GM03348 (cell line): ENCODE measurements at regions not wholly inside any gene's neighbourhood (a gene's known extent, or its start where the extent isn't known, plus 50 kb on each side); places are given as distances from the start of the nearest gene placed in this dataset.
"Not testable (repeated sequence)": the region's sequence is repeated elsewhere in the genome, so short reads cannot be mapped to it uniquely, and the experiment has no call there.

ENCODE experiments used
- DNase-seq: peaks from one replicate; pipeline ENCODE4 v3.0.0; 2012; ENCODE audit warnings: low spot score

DNA sequence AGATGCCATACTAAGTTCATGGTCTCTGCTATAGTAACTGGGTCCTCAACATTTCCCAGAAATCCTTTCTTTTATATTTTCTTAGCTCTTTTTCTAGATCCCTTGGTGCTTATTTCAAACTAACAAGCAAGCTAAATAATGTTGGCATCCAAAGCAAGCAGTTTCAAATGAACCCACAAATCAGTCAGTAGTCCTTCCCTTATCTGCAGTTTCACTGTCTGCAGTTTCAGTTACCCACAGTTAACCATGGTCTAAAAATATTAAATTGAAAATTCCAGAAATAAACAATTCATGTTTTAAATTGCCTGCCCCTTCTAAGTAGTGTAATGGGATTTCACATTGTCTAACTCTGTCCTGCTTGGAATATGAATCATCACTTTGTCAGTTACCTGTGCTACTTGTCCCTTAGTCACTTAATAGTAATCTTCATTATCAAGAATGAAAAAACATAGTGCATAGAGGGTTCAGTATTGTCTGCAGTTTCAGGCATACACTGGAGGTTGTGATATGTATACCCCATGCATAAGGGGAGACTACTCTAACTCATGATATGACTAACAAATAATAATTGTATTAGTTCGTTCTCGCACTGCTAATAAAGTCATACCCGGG lies 633.7 kb downstream of the MECOM start:
- DNase-seq, result no peak

DNA sequence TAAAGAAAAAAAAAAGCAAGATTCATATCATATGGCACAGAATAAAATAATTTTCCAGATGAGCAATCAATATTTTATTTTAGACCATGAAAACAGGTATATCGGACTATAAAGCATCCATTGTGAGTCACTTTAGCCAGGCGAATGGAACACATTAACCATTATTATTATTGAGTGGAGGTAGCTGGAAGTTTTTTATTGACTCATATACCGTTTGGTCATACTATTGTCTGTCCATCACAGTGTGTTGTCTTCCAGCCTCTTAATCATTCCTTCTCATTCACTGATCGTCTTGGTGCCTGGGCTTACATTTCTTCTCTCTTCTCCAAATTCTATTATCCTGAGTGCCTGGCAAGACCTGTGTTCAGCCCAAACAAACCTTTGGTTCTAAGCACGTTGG lies 634.8 kb downstream of the MECOM start:
- no peak for DNase-seq

DNA sequence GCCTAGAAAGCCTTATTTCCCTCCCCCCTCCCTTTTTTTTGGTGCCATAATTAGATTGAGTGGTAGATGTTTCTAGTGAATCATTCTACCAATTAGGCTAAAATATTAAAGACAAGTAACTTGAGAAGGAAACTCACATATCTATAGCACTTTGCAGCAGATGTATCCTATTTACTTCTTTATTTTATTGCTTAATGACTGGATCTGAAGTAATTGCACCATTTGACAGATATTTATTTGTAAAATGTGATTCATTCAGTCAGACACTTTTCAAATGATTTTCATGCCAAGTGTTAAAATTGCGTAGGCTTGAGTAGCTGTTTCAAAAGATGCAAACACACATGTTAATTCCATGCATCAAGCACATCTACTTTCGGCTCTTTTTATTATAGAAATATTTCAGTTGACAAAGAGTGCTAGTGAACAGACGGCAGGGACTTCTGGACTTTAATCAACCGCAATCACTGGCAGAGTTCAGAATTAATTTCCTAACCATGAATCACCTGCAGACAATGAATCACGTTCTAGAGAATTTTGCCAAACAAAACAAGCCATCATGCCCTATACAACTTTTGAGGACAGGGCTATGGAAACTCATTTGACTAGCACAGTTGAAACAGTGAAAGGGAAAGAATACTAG lies 636.8 kb downstream of the MECOM start:
- DNase-seq, result peak; percentile 41

DNA sequence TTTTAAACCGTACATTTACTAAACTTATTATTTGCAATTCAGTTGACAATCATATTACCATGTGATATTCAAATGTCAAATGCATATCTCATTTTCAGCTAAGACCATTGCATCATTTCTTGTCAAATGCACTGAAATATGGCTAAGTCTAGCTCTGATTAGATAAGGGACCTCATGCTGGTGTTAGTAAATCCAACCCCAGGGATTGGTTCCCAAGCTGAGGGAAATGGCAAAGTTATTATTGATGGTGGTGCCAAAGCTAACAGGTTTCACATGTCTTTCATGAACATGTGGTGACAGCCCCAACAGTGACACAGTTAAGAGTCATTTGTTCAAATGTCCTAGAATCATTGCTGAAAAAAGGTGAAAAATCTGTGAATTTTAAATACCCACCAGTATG lies 641.1 kb downstream of the MECOM start:
- DNase-seq, result no peak

DNA sequence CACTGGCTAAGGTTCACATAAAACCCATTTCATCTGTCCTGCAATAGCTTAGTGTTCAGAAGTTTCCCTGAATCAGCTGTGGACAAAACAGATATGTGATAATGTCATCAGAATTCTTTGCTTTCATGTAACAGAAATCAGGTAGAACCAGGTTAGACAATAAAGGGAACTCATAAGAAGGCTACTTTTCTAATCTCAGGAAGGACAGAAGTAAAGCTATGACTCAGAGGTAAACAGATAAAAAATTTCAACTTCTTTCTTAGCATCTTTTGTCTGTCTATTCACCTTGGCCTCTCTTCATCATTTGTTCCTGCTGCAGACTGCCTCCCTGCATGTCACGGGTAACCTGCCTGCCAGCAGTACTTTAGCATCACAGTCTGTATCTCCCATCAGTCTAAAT lies 643.1 kb downstream of the MECOM start:
- DNase-seq, result no peak

DNA sequence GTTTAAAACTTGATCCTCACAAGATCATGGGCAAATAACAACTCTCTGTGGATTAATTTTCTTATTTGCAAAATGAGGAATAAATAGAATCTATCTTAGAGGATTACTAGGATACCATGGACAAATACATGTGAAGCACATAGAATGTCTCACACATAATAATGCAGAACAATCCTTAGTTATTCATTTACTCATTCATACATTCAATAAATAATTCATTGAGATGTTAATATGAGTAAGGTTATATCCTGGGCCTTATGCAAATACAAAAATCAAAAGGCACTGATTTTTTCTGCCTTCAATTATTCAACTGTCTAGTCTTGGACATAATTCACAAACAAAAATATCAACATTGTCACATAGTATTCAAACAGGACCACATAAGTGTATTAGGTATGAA lies 654.1 kb downstream of the MECOM start:
- no peak for DNase-seq

DNA sequence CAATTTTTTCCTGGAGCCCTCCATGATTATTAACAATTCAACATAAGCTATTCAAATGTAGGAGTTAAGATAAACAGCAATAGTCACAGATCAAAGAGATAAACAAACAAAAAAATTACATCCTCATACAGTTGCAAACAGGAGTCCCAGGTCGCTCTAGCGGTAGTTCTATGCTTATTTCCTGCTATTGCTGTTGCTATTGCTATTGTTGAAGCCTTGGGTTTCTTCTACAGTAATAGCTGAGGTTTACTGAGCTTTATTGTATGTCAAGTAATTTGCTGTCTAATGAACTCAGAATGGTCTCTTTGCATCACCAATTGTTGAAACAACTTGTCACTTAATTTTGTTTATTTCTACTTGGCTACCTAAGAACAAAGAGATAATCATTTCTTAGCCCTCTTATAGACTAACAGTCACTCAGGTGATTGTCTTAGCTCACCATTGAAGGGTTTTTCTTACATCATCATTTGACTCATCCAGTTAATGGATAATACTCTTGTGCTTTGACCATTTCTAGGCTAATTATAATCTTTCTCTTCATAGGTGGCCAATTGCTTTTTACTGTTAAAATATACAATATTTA lies 654.6 kb downstream of the MECOM start:
- DNase-seq, result no peak

DNA sequence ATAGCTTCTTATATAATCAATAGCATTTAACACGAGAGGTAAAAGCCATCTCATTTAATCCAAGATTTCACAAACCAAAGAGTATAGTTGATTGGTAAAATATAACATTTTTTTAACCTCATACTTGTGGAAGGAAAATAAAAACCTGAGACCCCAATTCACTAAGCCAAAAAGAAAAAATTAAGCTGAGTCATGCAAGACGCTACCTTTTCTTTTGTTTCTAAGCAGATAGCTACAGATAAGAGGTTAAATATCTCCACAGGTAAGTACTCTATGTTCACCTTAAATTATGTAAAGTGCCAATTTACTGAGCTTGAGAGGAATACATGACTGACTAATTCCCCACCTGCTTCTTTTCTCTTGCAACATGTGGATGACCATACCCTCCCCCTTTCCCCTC lies 656.4 kb downstream of the MECOM start:
- no peak for DNase-seq

DNA sequence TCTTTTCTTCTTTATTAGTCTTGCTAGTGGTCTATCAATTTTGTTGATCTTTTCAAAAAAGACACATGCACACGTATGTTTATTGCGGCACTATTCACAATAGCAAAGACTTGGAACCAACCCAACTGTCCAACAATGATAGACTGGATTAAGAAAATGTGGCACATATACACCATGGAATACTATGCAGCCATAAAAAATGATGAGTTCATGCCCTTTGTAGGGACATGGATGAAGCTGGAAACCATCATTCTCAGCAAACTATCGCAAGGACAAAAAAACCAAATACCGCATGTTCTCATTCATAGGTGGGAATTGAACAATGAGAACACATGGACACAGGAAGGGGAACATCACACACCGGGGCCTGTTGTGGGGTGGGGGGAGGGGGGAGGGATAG lies 657.1 kb downstream of the MECOM start:
- not testable (repeated sequence) for DNase-seq

DNA sequence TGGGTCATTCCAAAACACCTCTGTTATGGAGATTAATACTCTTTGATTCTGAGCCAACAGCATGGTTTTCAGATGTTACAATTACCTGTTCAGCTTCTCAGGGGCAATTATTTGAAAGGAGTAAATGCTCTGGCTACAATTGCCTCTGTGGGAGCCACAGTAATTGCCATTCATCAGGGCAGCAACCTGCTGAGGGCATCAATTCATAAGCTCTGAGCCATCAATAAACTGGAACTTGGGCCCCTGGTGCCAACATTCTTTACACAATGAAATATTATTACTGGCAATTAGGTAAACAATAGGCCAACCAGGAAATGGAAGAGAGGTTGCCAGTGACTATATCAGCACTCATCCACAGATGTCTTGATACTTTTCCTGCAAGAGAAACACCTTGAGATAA lies 660.8 kb downstream of the MECOM start:
- DNase-seq, result no peak

DNA sequence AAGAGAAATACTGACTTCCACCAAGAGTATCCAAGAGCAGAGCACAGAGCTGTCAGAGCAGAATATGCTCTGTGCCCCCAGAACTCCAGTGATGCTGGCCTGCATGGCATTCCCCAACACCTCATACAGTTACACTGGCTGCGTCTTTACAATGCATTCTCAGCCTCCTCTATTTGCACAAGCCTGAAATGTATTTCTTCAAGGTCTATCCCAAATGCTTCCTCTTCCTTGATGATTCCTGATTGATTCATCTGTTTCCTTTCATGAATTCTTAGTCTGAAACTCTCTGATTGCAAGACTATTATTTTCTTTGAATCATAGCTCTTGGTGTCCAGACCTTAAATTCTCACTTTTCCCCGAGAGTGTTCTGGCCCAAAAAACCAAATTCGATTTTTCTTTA lies 664.7 kb downstream of the MECOM start:
- no peak for DNase-seq

DNA sequence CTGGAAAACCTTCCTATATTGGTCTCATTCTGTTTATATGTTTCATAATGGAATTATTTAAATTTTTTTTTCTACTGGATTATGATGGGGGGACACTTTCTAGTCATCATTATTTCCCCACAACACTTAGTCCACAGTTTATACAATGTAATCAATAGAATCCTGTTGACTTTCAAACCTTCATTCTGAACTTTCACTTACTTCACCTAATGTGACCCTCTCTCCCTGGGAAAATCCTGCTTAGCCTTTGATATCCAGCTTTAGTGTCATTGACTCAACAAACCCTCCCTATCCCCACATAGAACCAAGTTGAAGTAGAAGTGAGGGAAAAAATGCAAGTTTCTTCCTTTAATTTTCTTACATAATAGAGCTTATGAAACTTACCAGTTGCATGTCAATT lies 666.0 kb downstream of the MECOM start:
- DNase-seq, result no peak

DNA sequence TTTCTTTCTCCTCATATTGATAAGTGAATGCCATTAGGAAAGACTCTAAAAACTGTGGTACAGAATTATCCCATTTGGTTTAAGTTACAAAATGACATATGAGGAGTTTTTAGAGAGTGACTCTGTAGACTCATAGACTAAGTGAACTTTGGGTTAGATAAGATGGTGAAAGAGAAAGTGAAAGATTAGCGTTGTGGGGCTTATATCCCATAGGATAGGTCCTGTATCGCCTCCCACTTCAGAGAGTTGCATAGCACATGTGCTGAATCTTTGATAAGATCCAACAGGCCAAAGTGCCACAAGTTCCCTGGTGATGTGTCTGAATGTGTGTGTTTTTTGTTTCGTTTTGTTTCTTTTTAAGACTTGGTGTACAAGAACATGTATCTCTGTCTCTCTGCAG lies 666.9 kb downstream of the MECOM start:
- DNase-seq, result no peak

DNA sequence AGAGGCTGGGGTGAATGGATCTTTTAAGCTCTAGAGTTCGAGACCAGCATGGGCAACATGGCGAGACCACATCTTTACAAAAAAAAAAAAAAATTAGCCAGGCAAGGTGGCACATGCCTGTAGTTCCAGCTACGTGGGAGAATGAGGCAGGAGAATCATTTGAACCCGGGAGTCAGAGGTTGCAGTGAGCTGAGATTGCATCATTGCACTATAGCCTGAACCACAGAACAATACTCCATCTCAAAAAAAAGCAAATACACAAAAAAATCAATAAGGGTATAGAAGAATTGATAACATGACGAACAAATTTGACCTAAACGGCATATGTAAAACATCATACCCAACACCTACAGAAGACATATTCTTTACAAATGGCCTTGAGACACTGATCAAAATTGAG lies 668.4 kb downstream of the MECOM start:
- no peak for DNase-seq

DNA sequence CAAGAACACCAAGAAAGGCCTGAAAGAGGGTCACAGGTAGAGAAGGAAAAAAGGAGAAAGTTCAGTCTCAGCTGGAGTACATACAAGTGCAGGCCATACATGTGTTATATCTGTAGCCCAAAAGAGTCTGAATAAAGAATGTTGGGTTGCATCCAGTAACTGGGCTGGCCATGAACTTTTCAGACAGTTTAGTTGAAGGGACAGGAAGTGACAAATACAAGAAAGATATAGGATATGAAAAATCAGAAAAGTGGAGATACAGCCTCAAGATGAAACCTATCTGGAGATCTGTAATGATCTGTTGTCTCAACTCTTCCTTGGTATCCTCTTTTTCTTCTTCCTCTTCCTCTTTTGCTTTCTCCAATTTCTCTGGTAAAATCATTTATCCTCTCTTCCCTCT lies 671.7 kb downstream of the MECOM start:
- DNase-seq, result no peak

DNA sequence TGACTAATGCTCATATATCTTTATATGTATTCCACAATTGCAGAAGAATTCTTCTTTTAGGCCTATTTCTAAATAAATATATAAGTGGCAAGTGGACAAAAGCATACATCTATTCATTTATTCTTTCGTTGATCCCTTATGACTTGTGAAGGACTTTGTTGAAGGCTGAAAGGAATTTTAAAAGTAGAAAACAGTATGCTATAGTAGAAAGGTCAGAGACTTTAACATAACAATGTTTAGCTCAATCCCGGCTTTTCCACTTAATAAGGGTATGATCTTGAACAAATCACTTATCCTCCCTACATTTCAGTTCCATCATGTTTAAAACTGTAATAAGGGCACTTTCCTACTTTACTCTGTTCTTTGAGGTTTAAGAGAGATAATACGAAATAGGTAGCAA lies 672.9 kb downstream of the MECOM start:
- no peak for DNase-seq

DNA sequence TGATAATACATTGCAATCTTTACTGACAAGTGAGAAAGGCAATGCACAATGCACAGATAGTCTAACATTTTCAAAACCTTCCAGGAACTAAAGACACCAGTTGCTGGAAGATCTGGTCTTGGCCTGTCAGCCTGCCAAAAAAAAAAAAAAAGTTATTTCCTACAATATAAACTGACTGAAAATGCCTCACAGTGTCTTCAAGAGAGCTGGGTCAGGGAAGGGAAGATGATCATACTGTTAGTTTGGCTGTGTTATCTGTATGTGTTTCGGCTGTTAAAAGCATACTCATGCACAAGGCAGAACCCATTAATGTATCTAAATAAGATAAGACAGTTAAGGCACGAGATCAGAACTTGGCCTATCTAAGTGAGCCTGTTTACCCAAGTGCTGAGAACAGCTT lies 673.4 kb downstream of the MECOM start:
- DNase-seq, result no peak

DNA sequence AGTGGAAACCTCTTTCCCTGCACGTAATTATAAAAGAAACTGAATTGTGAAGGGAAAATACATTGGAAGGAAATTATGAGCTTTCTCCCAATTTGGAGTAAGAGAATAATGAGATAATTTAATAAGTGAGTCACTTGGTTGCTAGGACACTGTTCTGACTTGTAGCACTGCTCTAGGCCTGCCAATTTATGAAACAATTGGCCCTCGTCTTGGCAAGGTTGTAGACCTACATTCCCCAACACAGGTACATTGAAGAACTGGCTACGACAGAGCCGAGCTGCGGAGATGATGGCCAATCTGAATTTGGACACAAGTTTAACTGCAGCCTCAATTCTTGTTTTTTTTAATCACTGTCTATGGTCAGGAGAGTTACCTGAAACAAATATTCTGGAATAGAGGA lies 674.1 kb downstream of the MECOM start:
- no peak for DNase-seq

DNA sequence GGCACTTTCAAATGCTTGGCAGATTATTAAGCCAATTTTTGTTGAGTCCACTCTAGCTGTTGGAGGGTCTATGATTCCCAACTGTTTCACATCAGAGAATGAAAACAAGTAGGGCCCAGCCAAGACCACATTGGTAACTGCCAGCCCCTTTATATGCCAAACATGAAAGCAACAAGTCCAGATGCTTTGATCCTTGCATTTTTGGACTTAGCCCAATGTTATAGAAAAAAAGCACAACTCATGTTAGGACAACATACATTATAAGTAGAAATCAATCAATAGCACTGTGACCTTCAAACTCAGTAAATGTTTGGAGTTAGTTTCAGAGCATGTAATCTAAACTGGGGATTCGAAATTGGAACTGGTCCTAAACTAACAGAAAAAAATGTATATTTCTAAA lies 674.7 kb downstream of the MECOM start:
- no peak for DNase-seq

DNA sequence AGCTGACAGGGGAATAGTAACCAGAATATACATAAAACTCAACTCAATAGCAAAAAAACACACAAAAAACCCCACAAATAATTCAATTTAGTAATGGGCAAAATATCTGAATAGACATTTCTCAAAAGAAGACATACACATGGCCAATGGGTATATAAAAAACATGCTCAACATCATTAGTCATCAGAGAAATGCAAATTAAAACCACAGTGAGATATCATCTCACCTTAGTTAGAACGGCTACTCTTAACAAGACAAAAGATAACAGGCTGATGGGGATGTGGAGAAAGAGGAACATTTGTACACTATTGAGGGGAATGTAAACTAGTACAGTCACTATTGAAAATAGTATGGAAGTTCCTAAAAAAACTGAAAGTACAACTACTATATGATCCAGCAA lies 678.6 kb downstream of the MECOM start:
- DNase-seq, result no peak

DNA sequence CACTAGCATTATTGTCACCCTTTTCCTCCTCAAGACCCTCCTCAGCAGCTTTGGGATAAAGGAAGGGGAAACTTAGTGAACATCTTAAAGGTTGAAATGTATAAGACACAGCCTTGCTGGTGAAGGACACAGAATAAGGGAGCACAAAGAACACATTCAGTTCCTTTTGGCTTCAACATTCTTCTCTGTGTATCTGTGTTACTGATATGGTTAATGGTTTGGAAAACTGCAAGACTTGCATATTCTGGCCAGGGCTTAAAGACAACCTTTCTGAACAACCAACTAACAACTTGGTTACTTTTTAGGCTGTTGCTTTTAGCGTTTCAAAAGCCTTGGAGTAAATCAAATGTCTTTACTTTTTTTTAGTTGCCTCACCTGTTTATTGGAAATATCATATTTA lies 680.5 kb downstream of the MECOM start:
- DNase-seq, result no peak

DNA sequence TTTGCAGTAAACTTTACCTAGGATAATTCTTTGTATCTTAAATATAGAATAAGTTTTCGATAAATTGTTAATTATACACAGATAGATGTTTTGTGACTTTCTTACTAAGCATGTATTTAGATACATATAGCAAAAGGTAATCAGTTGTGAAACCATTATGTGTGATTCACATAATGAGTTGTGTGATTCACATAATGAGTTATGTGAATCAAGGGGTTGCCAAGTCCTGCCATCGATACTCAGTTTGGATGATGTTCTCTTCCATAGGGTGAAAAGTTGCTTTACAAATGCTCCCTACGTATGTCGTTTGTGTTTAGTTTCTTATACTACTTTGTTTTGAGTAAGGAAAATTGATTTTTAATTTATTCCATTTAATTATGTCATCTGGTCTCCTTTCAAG lies 682.1 kb downstream of the MECOM start:
- no peak for DNase-seq

DNA sequence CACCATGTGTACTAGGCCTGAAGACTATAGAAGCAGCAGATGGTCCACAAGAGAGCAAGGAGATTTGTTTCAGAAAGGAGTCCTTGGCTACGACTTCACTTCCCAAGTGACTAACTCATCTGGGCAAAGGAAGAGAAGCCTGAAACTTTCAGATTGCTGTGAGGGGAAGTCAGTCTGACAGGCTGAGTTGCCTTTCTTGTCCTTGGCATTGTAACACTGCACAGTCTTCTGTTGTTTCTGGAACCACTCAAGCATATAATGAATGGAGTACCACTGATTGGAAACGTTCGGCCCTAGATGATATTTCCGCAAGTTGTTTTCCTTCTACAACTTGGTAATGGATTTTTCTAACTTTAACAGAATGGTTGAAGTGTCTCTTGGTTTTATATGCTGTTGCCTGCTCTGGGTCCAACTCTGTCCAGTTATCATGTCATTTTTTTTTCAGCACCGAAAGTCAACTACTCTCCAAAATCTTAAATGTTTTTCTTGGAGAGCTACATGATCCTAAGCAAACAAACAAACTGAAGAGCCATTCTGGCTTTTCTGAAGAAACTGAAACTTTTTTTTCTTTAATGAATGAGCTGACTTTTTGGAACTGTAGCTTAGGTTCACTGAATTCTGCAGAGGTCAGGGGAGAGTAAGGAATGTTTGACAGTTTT lies 685.7 kb downstream of the MECOM start:
- no peak for DNase-seq

DNA sequence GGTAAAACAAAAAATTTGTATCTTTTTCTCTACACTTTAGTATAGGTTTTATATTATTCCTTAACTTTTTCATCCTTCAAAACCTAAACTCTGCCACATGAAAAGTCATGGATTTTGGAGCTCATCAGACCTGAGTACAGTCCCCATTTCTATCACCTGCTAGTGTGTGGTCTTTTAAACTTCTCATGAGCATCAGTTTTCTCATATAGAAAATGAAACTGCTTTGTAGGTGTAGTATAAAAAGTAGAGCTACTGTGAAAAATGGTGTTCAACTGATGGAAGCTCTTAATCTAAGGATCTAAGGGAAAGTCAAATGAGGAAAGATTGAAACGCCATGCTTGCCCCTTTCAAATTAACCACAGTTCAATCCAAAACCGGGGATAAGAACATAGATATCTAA lies 686.5 kb downstream of the MECOM start:
- no peak for DNase-seq
